ENCODE measurements at regions not wholly inside any gene's neighbourhood (a gene's known extent, or its start where the extent isn't known, plus 50 kb on each side); places are given as distances from the start of the nearest gene placed in this dataset.

DNA sequence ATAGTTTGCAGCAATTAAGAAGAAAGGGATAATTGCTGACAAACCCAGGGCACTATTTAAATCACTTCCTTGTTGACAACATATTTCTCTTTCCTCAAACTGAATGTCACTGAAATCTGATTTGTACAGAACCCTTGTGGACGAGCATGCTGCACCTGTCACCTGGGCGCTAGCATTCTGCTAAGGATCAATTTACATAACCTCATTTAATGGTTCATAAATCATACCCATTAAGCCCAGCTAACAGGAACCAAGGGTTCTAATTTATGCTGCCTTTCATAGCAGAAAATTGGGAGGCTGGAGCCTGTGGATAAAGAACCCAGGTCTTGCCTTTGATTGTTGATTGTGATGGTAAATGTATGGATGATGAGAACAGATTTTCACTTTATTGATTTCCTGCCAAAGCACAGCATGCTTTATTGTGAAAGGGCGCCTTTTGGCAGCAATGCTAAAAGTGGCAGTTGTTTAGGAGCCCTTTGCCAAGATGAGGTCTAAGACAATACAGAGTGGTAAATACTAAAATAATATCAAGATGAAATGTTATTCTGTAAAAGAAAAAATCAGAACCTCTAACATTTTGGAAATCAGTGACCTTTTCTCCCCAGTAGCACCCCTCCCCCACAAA lies 95.4 kb downstream of the NKX2-1 start:
- intact Hi-C loops (cut with micrococcal nuclease) (no loop called here), dilution Hi-C loops (cut with MboI; ENCODE audit: extremely low pct_ligation_motif_present, low sequenced_read_pairs) (no loop called here)
- Histone ChIP-seq H3K79me2 (ENCODE audit: control insufficient read depth, insufficient read depth, low read length) (no peaks in the 10 kb centered on the region), H3K36me3 (ENCODE audit: control insufficient read depth in 2 of 2, extremely low read depth in 1 of 2, insufficient read depth in 2 of 2, low read length in 2 of 2) (no peaks in the 10 kb centered on the region), H3K27ac (ENCODE audit: insufficient read depth, low read depth, low read length) (no peak overlapping the region), H3K9ac (replicated peaks; ENCODE audit: extremely low read depth, insufficient read depth, low read length) (no peak overlapping the region), H3K9me1 (replicated peaks; ENCODE audit: control insufficient read depth, extremely low read depth, insufficient read depth, low read length) (no peaks in the 10 kb centered on the region), H3K27me3 (ENCODE audit: control insufficient read depth in 2 of 2, insufficient read depth in 2 of 2, low read length in 2 of 2) (no peaks in the 10 kb centered on the region), H2AFZ (ENCODE audit: low read depth, low read length) (no peak overlapping the region), H3K4me1 (ENCODE audit: control insufficient read depth, extremely low read depth, insufficient read depth, low read length) (no peaks in the 10 kb centered on the region), H3K4me3 (replicated peaks in 1 of 3; ENCODE audit: insufficient read depth in 1 of 3, low read depth in 1 of 3, low read length in 3 of 3) (no peak overlapping the region), H4K20me1 (replicated peaks; ENCODE audit: control insufficient read depth, extremely low read depth, insufficient read depth, low read length) (no peaks in the 10 kb centered on the region), H3K9me3 (replicated peaks; ENCODE audit: control insufficient read depth, insufficient read depth, low read length) (no peaks in the 10 kb centered on the region), H3K4me2 (ENCODE audit: insufficient read depth, low read length) (no peak overlapping the region)
- BruUV-seq (replicated peaks) = no TSS peak
- CTCF ChIA-PET = interaction anchor here (0.5 kb wide), 1 partner anchor 129 kb away, joined by 3 read pairs; no protein-coding TSS in a partner anchor
- DNase-seq (ENCODE audit: low read depth, low spot score) = no peak
- POLR2A ChIA-PET = no interaction called here
- TF ChIP-seq, protein P1, sequence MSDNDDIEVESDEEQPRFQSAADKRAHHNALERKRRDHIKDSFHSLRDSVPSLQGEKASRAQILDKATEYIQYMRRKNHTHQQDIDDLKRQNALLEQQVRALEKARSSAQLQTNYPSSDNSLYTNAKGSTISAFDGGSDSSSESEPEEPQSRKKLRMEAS (IDR thresholded peaks at IDR 0.05; ENCODE audit: insufficient read depth, insufficient read length) = no peak
- TF ChIP-seq JUN (IDR thresholded peaks at IDR 0.05; ENCODE audit: borderline replicate concordance, insufficient read depth, insufficient read length, low read depth) = no peak
- no peak for TF ChIP-seq FOS (IDR thresholded peaks at IDR 0.05; ENCODE audit: borderline replicate concordance, insufficient read depth, low read length)
- TF ChIP-seq, protein P2, sequence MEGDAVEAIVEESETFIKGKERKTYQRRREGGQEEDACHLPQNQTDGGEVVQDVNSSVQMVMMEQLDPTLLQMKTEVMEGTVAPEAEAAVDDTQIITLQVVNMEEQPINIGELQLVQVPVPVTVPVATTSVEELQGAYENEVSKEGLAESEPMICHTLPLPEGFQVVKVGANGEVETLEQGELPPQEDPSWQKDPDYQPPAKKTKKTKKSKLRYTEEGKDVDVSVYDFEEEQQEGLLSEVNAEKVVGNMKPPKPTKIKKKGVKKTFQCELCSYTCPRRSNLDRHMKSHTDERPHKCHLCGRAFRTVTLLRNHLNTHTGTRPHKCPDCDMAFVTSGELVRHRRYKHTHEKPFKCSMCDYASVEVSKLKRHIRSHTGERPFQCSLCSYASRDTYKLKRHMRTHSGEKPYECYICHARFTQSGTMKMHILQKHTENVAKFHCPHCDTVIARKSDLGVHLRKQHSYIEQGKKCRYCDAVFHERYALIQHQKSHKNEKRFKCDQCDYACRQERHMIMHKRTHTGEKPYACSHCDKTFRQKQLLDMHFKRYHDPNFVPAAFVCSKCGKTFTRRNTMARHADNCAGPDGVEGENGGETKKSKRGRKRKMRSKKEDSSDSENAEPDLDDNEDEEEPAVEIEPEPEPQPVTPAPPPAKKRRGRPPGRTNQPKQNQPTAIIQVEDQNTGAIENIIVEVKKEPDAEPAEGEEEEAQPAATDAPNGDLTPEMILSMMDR (IDR thresholded peaks at IDR 0.05; ENCODE audit: extremely low read depth in 1 of 2, insufficient read depth in 1 of 2, low read depth in 1 of 2, low read length in 2 of 2) = no peak
- TF ChIP-seq EZH2 (IDR thresholded peaks at IDR 0.05; ENCODE audit: borderline replicate concordance, low read depth, low read length, severe bottlenecking) = no peak
- TF ChIP-seq POLR2AphosphoS5 (IDR thresholded peaks at IDR 0.05; ENCODE audit: insufficient read depth, low read depth, low read length) = no peak
- no peak for TF ChIP-seq GATA2 (IDR thresholded peaks at IDR 0.05; ENCODE audit: insufficient read depth, insufficient read length, low read depth, low read length)
- no peak for TF ChIP-seq MYC (IDR thresholded peaks at IDR 0.05; ENCODE audit: low read depth, low read length)
- no peak for TF ChIP-seq POLR2A (IDR thresholded peaks at IDR 0.05; ENCODE audit: low read depth, low read length)
- no peak for FAIRE-seq

Data from endothelial cell of umbilical vein (primary cell).